ENCODE measurements at regions not wholly inside any gene's neighbourhood (a gene's known extent, or its start where the extent isn't known, plus 50 kb on each side); places are given as distances from the start of the nearest gene placed in this dataset.
A peak's percentile ranks its signal among the peaks of the same experiment; 100 is the strongest.
"Not testable (repeated sequence)": the region's sequence is repeated elsewhere in the genome, so short reads cannot be mapped to it uniquely, and the experiment has no call there.

DNA sequence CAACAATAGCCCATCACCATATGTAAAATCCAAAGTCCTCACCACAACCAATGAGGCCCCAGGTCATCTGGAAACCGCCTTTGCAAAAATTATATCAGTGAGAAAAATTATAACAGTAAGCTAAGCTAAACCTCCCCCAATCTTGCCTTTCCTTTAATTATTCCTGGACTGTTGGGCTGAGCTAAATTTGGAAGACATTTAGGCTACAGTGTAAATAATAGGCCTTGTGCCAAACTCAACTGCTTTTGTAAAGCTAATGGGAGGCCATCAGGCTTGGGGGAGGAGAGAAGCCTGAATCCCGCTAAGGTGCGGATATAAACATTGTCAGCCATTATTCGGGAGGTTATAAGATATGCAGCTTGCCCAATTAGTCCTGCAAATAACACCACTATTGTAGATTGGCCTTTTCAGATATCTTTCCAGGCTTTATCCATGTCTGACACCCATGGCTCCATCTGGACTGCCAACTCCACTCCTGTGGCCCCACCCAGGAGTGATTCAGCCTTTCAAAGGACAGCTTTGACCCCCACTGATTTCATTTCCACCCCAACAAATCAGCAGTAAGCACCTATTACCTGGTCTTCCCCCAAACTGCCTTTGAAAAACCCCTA, 53.0 kb upstream of the CA12 start:
- DNase-seq (ENCODE audit: low read depth), result no peak

DNA sequence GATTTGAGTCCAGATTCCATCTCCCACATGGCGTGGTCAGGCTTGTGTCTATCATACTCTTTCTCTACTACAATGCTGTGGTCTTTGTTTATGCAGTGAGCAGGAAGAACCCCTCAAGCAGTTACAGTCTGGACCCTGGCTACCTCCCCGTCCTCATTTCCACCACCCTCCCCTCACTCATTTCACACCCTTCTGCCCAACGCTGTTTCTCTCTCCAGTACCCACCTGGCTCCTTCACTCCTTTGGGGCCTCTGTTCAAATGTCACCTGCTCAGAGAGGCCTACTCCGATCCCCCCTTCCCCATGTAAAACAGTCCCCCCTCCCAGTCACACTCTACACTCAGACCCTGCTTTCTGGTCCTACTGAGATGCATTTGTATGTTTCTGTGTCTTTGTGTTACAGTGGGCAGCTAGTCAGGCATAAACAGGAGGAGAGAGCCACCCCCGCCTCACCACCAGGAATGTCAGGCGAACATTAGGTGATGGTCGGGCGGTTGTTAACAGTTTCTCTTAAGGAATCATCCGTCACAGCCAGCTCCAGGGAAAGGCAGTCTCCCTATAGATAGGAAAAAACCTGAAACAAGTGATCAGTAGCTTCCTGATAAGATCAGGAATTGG, 53.7 kb upstream of the CA12 start:
- DNase-seq (ENCODE audit: low read depth), result no peak

DNA sequence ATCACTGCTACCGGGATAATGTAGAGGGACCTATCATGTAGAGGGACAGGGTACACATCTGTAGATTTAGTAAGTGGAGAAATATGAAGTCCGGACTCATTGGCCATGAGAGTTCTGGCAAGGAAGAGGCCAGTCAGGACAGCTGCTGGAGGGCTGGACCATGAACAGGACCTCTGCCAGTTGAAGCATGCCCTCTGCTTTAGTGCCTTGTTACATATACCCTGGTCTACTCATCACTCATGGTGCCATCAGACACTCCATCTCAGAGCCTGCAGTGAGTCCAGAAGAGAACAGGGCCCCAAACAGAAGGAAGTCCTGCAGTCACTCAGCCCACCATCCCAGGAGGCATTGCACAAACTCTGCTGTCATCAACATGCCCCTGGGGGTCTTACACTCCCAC, 54.7 kb upstream of the CA12 start:
- no peak for DNase-seq (ENCODE audit: low read depth)

DNA sequence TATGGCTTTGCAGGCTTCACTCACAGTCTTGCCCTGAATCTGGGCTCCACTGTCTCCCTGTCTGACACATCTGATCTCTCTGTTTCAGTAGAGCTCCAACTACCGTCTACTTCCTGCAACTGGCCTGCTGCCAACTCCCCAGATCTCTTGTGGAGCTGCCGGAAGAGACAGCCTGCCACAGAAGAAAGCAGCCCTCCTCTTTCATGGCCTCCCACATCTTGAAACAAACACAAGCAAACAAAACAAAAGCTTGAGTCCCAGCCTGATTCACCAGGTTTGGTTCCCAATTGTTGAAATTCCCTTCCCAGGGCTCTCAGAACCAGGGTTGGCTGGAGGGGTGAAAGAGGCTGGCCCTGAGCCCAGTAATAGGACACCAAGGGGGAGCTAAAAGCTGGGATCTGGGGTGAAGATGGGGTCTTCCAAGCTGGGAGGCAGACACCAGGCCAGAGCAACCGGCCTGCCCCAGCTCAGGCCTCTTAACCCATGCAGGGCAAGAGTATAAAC, 55.3 kb upstream of the CA12 start:
- DNase-seq (ENCODE audit: low read depth), result peak; percentile 60

DNA sequence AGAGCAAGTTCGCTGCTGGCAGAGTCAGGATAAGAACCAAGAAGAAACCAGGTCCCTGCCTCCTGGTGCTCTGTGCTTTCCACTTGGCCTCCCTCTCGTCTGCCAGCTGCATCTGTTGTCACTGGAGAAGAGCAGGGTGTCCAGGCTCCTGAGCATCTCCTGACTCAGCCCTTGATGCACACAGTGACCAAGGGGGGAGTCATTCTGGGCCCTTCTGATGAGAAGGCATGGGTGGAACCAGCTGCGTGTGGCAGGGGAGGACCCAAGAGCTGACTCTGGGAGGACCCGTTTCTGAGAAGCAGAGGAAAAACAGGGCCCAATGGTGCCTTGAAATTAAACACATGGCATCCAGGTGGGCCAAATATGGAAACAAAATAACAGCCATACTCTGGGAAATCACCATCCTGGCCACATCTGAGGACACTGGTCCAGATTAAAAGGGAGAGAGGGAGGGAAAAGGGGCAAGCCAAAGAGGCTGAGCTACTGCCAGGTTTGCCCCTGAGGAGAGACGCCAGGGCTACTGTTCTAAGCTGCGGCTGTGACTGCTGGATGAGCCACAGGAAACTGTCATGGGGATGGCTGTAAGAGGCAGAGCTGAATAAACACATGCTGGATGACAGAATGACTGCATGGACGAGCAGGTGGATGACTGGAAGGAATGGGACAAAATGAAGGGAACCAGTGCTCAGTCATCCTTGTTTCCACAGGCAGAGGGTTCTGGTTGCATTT, 58.1 kb upstream of the CA12 start:
- DNase-seq (ENCODE audit: low read depth), result no peak

DNA sequence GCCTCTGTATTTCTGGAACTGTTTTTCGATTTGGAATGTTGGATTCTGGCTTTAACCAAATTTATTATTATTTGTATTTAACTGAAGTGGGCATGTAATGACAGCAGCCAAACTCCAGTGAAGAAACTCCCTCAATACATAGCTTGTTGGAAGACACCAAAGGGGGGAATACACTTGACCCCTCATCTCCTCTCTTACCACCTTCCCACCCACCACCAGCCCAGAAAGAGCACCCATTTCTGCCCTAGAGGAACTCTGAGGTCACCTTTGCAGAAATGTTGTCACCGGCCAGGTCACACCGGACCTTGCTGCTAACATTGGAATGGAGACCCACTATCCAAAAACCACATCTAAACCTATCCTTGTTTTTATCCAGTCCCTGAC, 58.6 kb upstream of the CA12 start:
- no peak for DNase-seq (ENCODE audit: low read depth)

DNA sequence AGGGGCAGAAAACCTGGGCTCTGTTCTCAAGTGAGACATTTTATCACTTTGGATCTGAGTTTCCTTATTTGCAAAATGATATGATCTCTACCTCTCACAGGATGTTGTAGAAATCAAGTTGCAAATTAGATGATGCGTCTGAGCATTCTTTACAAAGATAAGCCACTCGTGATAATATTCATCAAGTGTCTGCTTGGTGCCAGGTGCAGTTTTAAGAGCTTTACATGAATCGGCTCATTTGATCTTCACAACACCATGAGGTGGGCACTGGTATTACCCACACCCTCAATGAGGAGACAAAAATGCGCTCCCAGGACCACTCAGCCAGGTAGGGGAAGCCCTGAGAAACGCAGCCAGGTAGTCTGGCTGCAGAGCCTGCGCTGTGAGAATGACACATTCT, 59.1 kb upstream of the CA12 start:
- DNase-seq (ENCODE audit: low read depth), result no peak

DNA sequence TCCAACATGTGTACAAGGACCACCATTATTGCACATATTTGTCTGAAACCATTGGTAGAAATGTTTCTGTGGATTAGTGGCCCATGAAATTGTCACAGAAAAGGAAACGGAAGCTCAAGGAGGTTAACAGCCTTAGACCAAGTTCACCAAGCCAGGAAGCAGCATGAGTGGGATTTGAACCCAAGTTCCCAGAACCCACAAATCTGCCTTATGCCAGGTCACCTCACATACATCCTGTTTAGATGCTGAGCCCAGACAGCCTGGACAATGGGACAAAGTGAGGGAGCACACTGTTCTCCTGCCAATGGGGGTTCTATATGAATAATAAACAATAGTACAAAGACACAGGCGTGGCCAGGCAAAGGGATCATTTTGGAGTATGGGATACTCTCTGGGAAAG, 59.6 kb upstream of the CA12 start:
- DNase-seq (ENCODE audit: low read depth), result no peak

DNA sequence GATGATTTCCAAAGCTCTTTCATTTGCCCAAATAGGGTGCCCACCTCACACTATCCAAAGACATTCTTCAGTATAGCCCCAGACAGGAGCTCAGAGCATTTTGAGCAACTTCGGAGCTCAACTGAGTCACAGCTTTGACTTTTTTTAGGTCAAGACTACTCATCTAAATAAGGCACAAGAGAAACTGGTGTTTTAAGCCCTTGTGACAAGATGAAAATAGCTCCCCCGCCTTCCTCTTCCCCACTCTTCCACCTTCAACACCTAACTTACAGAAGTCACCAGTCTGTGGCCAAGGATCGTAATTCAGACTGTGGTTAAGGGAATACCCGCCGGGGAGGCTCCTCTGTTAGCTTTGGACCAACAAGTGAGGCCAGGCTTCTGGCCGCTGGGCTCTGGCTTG, 60.4 kb upstream of the CA12 start:
- DNase-seq (ENCODE audit: low read depth), result no peak

DNA sequence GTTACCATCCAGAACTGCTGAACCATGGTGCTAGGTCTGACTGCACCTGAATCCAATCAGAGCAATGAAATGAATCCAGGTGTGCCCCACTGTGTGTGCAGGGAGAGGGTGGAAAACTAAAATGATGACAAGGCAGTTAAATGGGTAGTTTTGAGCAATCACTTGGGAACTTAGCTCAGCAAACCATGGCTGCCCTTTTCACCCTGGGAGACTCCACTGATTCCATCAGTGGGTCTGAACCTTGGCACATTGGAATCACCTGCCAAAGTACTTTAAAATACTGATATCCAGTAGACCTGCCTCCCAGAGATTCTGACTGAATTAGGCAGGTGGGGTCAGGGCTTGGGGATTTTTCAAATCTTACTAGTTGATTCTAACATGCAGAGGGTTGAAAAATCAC, 59.8 kb upstream of the USP3 start:
- no peak for DNase-seq (ENCODE audit: low read depth)

DNA sequence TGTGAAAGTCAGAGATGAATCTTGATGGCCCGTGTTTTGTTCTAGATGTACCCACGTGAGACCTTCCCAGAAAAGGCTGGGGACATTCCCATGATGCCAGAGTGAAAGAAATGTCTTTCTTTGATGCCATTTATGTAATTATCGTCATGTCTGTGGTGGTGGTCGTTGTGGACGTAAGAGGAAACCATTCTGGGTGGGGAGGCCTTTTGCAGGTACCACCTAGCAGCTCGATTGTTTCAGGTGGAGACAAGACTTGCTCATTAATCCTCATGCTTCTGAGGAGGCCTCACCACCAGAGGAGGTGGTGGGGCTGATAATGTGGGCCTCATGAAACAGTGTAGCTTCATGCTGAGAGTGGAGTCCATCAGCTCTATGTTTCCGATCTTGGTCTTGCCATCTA, 58.1 kb upstream of the USP3 start:
- no peak for DNase-seq (ENCODE audit: low read depth)

DNA sequence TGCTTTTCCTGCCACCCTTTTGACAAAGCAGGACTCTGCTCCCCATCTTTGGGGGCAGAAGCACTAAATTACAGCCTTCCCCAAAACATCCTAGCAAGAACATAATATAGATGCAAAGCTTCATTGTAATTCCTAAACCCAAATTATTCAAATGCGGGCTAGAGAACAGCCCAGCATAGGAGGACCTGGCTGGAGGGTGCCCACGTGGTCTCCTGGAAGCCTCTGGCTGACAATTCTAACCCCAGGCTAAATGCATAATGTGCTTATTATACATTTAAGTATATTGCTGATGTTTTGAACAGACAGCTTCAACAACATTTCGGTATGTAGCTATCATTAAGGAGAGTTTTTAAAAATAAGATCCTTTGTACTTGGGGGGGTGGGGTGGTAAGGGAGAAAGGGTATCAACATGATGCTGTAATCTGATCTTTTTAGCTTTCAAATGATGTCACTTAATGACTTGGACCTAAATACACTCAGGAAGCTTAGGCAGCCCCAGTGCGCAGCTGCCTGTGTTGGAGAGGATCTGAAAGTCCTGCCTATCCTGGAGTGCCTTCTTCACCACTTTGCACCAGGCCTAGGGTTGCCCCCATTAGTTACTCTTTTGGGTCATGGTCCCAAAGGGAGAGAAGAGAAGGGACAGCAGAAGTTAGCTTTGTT, 57.2 kb upstream of the USP3 start:
- DNase-seq (ENCODE audit: low read depth), result no peak

DNA sequence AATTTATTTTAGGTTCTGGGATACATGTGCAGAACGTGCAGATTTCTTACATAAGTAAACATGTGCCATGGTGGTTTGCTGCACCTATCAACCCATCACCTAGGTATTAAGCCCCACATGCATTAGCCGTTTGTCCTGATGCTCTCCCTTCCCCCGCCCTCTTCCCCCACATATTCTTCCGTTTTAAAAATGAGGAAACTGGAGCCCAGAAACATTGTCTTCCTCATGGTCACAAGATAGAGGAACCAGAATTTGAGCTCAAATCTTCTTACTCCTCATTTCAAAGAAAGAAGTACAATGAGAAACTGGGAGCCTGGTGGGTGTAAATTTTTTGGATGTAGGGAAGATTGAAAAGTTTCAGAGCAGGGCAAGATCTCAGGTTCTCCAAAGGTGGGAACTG, 56.1 kb upstream of the USP3 start:
- DNase-seq (ENCODE audit: low read depth), result no peak

DNA sequence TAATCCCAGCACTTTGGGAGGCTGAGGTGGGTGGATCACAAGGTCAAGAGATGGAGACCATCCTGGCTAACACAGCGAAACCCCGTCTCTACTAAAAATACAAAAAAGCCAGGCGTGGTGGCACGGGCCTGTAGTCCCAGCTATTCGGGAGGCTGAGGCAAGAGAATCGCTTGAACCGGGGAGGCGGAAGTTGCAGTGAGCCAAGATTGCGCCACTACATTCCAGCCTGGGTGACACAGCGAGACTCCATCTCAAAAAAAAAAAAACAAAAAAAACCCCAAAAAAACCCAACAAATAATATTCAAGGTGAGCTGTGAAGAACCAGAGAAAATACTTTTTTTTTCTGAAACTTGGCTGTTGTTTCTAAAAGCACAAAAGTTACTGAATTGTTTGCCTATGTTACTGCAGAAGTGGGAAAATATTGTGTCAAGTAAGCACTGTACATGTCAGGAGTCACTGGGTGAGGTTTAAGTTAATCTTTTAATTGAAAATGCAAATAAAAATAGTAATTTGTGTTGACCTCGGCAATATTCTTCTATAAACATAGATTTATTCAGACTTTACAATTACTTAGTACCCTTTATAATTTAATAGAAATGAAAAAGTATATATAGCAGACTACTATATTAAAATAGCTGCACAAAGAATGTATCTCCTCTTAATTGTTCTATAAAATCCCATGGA, 55.4 kb upstream of the USP3 start:
- DNase-seq (ENCODE audit: low read depth), result not testable (repeated sequence)

DNA sequence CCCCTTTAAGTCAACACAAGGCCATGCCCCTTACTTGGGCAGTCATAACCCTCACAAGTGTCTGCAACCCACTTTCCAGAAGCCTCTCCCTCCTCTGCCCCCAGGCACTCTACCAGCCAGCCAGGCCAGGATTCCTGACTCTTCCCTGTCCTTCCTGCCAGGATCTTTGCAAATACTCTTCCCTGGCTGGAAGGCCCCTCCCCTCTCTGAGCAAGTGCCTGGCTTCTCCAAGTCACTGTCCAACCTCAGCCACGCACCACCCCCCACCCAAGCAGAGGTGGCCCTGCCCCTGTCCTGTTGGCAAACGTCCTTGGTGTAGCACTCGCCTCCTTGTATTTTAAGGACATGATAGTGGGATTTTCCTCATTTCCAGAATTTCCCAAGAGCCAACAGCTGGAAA, 54.7 kb upstream of the USP3 start:
- no peak for DNase-seq (ENCODE audit: low read depth)

DNA sequence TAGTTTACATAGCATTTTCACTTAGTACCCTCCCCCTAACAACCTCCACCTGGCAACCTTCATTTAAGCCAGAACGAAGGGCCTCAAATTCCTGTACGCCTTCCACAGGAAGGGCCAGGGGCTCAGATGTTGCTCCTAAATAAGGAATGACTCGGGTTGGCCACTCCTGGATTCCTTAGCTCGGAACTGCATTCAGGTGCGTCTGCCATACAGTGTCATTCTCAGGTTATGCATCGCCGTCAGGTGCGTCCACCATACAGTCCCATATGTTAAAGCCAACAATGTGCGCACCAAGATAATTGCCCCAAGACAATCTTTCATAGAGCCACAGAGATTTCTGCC, 53.5 kb upstream of the USP3 start:
- no peak for DNase-seq (ENCODE audit: low read depth)

DNA sequence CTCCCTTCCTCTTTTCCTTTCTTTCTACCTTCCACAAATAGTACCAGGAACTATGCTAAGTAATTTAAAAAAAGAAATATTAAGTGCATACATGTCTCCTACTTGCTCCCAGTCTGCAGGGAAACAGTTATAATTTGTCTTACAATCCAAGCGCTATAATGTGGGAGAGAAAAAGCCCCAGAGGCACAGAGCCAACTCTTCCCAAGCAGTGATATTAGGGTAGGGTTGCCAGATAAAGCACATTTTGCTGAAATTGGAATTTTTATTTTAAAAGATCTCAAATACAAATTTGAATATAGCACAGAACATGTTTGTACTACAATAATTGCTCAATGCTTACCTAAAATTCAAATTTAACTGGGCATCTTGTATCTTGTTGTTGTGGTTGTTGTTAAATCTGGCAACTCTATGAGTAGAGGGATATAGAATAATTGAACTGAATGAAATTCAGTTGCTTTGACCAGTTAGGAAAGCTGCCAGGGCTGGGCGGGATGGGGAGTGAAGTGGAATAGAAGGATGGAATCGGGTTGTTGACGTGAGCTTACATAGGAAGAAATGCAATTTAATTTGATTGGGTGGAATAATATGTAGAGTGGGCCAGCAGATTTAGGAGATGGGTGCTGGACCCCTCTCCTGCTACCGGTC, 52.6 kb upstream of the USP3 start:
- DNase-seq (ENCODE audit: low read depth), result no peak

DNA sequence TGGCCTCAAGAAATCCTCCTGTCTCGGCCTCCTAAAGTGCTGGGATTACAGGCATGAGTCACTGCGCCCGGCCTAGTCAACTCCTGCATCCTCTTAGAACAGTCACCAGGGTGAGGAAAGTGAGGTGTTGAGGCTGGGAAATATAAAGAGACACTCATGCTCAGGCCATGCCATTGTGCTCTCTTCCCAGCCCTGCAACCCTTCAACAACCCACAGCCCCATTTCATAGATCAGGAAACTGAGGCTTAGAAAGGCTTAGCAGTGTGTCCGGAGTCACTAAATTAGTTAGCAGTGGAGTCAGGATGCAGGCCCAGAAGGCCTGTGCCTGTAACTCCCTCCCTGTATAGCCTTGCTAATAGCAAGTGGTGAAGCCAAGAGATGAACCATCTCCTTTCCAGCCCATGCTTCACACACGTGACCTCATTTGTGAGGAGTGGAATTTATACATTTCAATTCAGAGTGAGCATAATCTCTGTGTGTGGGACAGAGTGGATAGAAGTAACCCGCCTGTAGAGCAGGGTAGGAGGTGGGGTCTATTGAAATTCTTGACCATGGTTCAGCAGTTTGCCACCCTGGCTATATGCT, 51.7 kb upstream of the USP3 start:
- DNase-seq (ENCODE audit: low read depth), result no peak

DNA sequence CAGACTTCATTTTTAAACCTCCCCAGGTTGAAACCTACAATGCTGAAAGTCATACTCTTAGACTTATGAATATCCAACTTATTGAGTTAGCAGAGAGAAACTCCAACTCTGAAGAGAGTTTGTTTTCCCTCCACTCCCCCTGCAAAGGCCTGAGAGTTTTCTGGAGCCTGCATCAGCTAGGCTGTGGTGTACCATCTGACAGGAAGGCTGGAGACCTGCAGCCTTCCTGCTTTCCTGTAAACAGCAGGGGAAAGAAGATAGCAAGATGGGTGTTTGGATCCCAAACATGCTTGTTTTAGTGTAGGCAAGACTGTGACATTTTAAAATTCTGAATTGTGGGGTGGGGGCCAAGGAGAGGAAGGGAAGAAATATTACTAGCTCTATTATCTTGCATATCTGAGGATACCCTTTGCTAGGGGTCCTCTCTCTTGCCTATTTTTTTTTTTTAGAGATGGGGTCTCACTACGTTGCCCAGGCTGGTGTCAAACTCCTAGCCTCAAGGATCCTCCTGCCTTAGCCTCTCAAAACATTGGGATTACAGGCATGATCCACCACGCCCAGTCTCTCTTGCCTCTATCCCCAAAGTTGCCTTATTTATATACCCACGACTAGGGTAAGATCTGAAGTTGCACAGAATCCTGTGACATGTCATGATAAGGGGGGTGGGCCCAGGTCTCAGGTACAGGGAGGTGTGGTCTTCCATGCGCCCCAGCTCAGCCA, 51.0 kb upstream of the USP3 start:
- no peak for DNase-seq (ENCODE audit: low read depth)

DNA sequence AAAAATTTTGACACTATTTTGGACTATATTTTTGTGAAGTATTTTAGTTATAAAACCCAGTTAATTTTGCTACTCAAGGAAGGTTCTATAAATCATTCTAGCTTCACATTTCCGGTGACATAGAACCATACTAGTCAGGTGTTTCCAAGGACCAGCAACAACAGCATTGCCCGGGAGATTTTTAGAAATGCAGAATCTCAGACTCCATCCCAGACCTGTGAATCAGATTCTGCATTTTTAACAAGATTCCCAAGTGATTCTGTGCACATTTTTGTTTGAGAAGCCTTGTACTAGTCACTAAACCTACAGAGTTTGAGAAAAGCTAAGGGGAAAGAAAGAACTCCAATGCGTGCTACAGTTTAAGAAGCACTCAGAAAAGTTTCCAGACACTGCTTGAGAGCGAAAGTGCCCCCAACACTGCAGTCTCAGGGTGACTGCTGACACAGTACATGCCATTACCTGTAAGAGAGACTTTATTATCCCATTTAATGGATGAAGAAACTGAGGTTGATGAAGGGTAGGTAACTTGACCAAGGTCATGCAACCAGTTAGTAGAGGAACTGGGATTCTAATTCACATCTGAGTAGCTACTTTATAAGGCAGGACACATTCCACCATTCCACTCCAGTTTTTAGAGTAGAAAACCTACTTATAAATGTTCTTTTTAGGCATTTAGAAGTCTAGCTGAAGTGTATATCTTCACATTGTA, 49.7 kb upstream of the USP3 start:
- no peak for DNase-seq (ENCODE audit: low read depth)

All from activated T-cell treated with anti-CD3 and anti-CD28 coated beads for 24 hours (primary cell).